Neural crest cell (in vitro differentiated cells): ENCODE measurements at regions not wholly inside any gene's neighbourhood (a gene's known extent, or its start where the extent isn't known, plus 50 kb on each side); places are given as distances from the start of the nearest gene placed in this dataset.
A peak's percentile ranks its signal among the peaks of the same experiment; 100 is the strongest.

ENCODE experiments used
- DNase-seq: peaks from one replicate; pipeline ENCODE4 v3.0.0; 2021; ENCODE audit warnings: low read depth, mixed read lengths, low spot score
- H3K27ac Mint-ChIP-seq: one replicate; pipeline ENCODE4 v1.8.0; 2021; ENCODE audit warnings: mild to moderate bottlenecking, mixed read lengths; ENCODE audit not compliant: unreplicated experiment
- H3K27me3 Mint-ChIP-seq: 2 replicates; pipeline ENCODE4 v1.8.0; 2021; ENCODE audit warnings: low read depth, mild to moderate bottlenecking, mixed read lengths
- H3K36me3 Mint-ChIP-seq: 2 replicates; pipeline ENCODE4 v1.8.0; 2021; ENCODE audit warnings: low read depth, mild to moderate bottlenecking, mixed read lengths
- H3K4me1 Mint-ChIP-seq: 2 replicates; pipeline ENCODE4 v1.8.0; 2021; ENCODE audit warnings: mixed read lengths
- H3K4me3 Mint-ChIP-seq: one replicate; pipeline ENCODE4 v1.8.0; 2021; ENCODE audit warnings: mild to moderate bottlenecking, mixed read lengths
- H3K9me3 Mint-ChIP-seq: 2 replicates; pipeline ENCODE4 v1.8.0; 2021; ENCODE audit warnings: mixed read lengths
- TF ChIP-seq, protein P1 (sequence below): fragments of 200-600 bp; sonication (generic); conservative IDR thresholded peaks from 2 replicates; pipeline ENCODE4 v1.5.0; 2021; ENCODE audit warnings: antibody characterized with exemption, mild to moderate bottlenecking

DNA sequence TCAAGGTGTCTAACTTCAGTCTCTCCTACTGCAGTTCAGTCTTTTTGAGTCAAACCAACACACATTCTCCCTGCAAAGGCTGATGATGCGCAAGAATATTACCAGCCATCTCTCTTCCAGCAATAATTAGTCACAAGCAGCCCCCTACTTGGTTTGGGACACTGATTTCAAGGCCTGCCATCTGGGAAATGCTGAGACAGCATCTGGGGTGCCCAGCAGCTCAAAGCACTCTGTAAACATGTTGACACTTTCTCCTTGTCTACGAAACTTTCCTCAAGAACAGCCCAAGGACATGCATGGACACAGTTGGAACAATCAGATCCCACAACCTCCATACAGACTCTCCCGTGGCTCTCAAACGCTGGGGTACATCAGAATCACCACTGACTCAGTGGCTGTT, 149.2 kb upstream of the RPL38 start:
- TF ChIP-seq, protein P1, sequence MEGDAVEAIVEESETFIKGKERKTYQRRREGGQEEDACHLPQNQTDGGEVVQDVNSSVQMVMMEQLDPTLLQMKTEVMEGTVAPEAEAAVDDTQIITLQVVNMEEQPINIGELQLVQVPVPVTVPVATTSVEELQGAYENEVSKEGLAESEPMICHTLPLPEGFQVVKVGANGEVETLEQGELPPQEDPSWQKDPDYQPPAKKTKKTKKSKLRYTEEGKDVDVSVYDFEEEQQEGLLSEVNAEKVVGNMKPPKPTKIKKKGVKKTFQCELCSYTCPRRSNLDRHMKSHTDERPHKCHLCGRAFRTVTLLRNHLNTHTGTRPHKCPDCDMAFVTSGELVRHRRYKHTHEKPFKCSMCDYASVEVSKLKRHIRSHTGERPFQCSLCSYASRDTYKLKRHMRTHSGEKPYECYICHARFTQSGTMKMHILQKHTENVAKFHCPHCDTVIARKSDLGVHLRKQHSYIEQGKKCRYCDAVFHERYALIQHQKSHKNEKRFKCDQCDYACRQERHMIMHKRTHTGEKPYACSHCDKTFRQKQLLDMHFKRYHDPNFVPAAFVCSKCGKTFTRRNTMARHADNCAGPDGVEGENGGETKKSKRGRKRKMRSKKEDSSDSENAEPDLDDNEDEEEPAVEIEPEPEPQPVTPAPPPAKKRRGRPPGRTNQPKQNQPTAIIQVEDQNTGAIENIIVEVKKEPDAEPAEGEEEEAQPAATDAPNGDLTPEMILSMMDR: no peak
- Mint-ChIP-seq H3K4me1 (peaks cover 6% of the 10 kb centered on the region), H3K27me3 (peaks cover 4% of the 10 kb centered on the region), H3K36me3 (no peaks in the 10 kb centered on the region), H3K9me3 (no peaks in the 10 kb centered on the region), H3K4me3 (no peak overlapping the region), H3K27ac (no peak overlapping the region)
- DNase-seq: no peak

DNA sequence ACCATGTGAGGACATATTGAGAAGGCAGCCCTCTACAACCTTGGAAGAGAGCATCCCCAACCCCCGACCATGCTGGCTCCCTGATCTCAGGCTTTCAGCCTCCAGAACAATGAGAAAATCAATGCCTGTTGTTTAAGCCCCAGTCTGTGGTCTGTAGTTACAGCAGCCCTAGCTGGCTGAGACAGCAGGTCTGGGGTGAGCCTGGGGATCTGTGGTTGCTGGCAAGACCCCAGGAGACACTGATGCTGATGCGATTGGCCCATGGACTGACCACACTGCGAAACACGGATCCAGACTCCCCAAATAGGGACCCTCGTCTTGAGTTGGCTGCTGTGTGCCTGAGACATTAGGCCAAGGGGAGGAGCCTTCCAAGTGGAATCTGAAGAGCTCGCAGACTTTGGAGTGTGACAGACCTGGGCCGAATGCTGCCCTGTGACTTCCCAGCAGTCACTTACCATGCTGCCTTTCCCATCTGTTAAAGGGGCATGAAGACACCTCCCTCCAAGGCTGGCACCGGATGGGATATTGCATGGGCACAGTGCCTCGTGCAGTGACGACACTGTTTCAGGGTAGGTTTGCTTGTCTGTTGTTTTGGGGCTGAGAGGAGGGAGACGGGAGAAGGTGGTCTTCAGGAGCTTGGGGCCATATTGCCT, 147.8 kb upstream of the RPL38 start:
- Mint-ChIP-seq H3K4me3 (no peak overlapping the region), H3K4me1 (peaks cover 9% of the 10 kb centered on the region), H3K36me3 (no peaks in the 10 kb centered on the region), H3K27ac (no peak overlapping the region), H3K9me3 (no peaks in the 10 kb centered on the region), H3K27me3 (peaks cover 4% of the 10 kb centered on the region)
- no peak for DNase-seq
- TF ChIP-seq, protein P1: no peak

DNA sequence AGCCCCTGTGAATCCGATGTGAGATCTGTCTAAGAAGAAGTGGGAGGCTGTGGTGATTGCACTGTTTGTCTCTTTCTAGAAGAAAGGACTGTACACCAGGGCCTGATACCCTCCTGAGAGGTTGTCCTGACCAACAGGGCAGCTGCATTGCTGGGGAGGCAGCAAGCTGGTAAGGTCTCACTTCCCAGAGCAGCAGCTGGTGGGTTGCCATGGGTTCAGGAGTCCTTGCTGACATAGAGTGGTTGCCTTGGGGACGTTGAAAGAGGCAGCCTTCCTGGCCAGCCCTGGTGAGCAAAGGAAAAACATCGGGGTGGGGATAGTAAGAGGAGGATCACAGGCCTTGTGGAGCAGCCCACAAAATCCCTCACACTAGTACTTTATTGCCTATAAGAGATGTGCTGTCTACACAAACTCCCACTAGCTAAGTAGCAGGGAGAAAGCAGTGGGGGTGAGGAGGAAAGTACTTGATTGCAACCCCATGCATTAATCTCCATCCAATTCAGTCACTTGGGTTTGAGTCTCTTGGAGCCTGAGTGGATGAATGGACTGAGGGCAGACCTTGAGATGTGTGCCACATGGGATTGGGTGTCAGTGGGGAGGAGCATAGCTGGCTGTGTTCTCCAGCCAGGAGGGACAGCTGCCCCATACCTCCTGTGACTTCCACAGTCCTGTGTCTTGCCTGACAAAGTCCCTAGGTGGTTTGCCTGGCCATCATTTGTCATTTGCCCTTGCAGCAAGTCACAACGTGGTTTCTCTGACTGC, 143.8 kb upstream of the RPL38 start:
- TF ChIP-seq, protein P1: no peak
- Mint-ChIP-seq H3K9me3 (no peaks in the 10 kb centered on the region), H3K36me3 (no peaks in the 10 kb centered on the region), H3K27ac (peak overlapping the region; percentile 13), H3K4me1 (peaks cover 9% of the 10 kb centered on the region), H3K4me3 (no peak overlapping the region), H3K27me3 (peaks cover 8% of the 10 kb centered on the region)
- DNase-seq: no peak

DNA sequence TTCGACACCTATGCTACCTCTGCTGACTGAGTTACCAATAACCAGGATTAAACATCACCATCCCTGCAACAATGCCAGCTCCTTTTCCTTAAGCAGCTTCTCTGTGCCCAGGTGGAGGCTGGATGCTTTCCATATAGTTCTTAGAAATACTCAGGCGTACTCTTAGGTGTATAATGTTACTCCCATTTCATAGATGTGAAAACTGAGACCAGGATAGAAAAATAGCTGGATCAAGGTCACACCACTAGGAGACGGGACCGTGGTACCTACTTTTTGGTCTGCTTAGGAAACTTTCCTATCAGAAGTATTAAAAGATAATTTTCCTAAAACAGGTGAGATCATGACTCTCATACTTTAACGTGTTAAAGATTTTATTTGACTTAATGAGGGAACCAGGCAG, 141.7 kb upstream of the RPL38 start:
- no peaks in the 10 kb centered on the region for H3K9me3 Mint-ChIP-seq
- no peaks in the 10 kb centered on the region for H3K36me3 Mint-ChIP-seq
- peaks cover 8% of the 10 kb centered on the region for H3K27me3 Mint-ChIP-seq
- DNase-seq: no peak
- peaks cover 9% of the 10 kb centered on the region for H3K4me1 Mint-ChIP-seq
- H3K4me3 Mint-ChIP-seq: no peak overlapping the region
- TF ChIP-seq, protein P1: no peak
- no peak overlapping the region for H3K27ac Mint-ChIP-seq

DNA sequence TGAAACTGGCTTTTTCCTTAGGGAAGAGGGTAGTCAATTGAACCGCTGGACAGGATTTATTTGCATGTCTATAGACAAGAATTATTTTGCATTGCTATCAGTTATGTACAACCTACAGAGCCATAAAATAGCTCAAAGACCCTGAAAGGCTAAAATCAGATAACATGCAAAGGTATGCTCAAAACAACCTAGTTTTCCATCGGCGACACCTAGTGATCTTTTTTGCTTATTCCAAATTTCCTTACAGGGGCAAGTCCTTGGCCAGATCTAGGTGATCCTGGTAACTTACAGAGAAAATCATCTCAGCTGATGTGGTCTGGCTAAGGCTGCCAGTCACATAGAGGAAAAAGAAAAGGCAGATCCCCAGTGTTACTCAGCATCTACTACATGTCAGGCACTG, 141.2 kb upstream of the RPL38 start:
- DNase-seq: no peak
- TF ChIP-seq, protein P1: no peak
- no peak overlapping the region for H3K4me3 Mint-ChIP-seq
- no peak overlapping the region for H3K27ac Mint-ChIP-seq
- H3K36me3 Mint-ChIP-seq: no peaks in the 10 kb centered on the region
- peaks cover 7% of the 10 kb centered on the region for H3K4me1 Mint-ChIP-seq
- H3K27me3 Mint-ChIP-seq: peaks cover 8% of the 10 kb centered on the region
- no peaks in the 10 kb centered on the region for H3K9me3 Mint-ChIP-seq
